ENCODE measurements at regions not wholly inside any gene's neighbourhood (a gene's known extent, or its start where the extent isn't known, plus 50 kb on each side); places are given as distances from the start of the nearest gene placed in this dataset.

GRCh38 chr11:37712251-37712650 lies 1114.2 kb upstream of the RAG2 start:
- peak; percentile 22 for TF ChIP-seq CTCF (conservative IDR thresholded peaks at IDR 0.05; ENCODE audit: low read depth, low read length)
- H3K4me3 ChIP-seq (ENCODE audit: low read depth, low read length): no peak overlapping the region
- no peak for DNase-seq (ENCODE audit: low read depth)

GRCh38 chr11:37710031-37710430 lies 1112.0 kb upstream of the RAG2 start:
- TF ChIP-seq CTCF (conservative IDR thresholded peaks at IDR 0.05; ENCODE audit: low read depth, low read length): no peak

GRCh38 chr11:37704791-37705190 lies 1106.8 kb upstream of the RAG2 start:
- TF ChIP-seq CTCF (conservative IDR thresholded peaks at IDR 0.05; ENCODE audit: low read depth, low read length): no peak

More at GRCh38 chr11:37710031-37710430, 1112.0 kb upstream of the RAG2 start:
- DNase-seq (ENCODE audit: low read depth): no peak
- no peak overlapping the region for H3K4me3 ChIP-seq (ENCODE audit: low read depth, low read length)

GRCh38 chr11:37699644-37700043 lies 1101.6 kb upstream of the RAG2 start:
- no peak for TF ChIP-seq CTCF (conservative IDR thresholded peaks at IDR 0.05; ENCODE audit: low read depth, low read length)
- H3K4me3 ChIP-seq (ENCODE audit: low read depth, low read length): no peak overlapping the region
- DNase-seq (ENCODE audit: low read depth): no peak

More at GRCh38 chr11:37704791-37705190, 1106.8 kb upstream of the RAG2 start:
- DNase-seq (ENCODE audit: low read depth): no peak
- H3K4me3 ChIP-seq (ENCODE audit: low read depth, low read length): no peak overlapping the region

GRCh38 chr11:37695283-37695682 lies 1097.2 kb upstream of the RAG2 start:
- H3K4me3 ChIP-seq (ENCODE audit: low read depth, low read length): no peak overlapping the region
- DNase-seq (ENCODE audit: low read depth): no peak
- TF ChIP-seq CTCF (conservative IDR thresholded peaks at IDR 0.05; ENCODE audit: low read depth, low read length): no peak

- H3K4me3 ChIP-seq (ENCODE audit: low read depth, low read length): no peak overlapping the region
- DNase-seq (ENCODE audit: low read depth): no peak
- TF ChIP-seq CTCF (conservative IDR thresholded peaks at IDR 0.05; ENCODE audit: low read depth, low read length): no peak
Observed at GRCh38 chr11:37689951-37690350, 1091.9 kb upstream of the RAG2 start.

GRCh38 chr11:37688456-37688855 lies 1090.4 kb upstream of the RAG2 start:
- no peak for TF ChIP-seq CTCF (conservative IDR thresholded peaks at IDR 0.05; ENCODE audit: low read depth, low read length)
- no peak for DNase-seq (ENCODE audit: low read depth)
- H3K4me3 ChIP-seq (ENCODE audit: low read depth, low read length): no peak overlapping the region
